Suprapubic skin (tissue), 4 donors: ENCODE measurements at regions not wholly inside any gene's neighbourhood (a gene's known extent, or its start where the extent isn't known, plus 50 kb on each side); places are given as distances from the start of the nearest gene placed in this dataset.

Experiments
- EP300 ChIP-seq: sonication (generic); formaldehyde crosslinking; IDR thresholded peaks from one replicate; pipeline ENCODE4 v1.6.1; 2017; ENCODE audit warnings: antibody characterized with exemption
- POLR2A ChIP-seq, 2 donors: fragments of 450-650 bp; IDR thresholded peaks; one replicate each; pipeline ENCODE4 v1.6.1; 2017; ENCODE audit warnings: antibody characterized with exemption in 2 of 2, mild to moderate bottlenecking in 2 of 2, moderate library complexity in 2 of 2
- POLR2AphosphoS5 ChIP-seq, 3 donors: sonication (generic); formaldehyde crosslinking; IDR thresholded peaks; one replicate each; pipeline ENCODE4 v1.6.1; 2017; ENCODE audit warnings: antibody characterized with exemption in 3 of 3
- TF ChIP-seq, protein P1 (sequence below), 2 donors: fragments of 200-600 bp in 1 of 2; fragments of 450-650 bp in 1 of 2; sonication (generic) in 1 of 2; IDR thresholded peaks; one replicate each; pipeline ENCODE4 v1.5.1; 2016 to 2019; ENCODE audit warnings: antibody characterized with exemption in 2 of 2, mild to moderate bottlenecking in 1 of 2, moderate library complexity in 1 of 2

DNA sequence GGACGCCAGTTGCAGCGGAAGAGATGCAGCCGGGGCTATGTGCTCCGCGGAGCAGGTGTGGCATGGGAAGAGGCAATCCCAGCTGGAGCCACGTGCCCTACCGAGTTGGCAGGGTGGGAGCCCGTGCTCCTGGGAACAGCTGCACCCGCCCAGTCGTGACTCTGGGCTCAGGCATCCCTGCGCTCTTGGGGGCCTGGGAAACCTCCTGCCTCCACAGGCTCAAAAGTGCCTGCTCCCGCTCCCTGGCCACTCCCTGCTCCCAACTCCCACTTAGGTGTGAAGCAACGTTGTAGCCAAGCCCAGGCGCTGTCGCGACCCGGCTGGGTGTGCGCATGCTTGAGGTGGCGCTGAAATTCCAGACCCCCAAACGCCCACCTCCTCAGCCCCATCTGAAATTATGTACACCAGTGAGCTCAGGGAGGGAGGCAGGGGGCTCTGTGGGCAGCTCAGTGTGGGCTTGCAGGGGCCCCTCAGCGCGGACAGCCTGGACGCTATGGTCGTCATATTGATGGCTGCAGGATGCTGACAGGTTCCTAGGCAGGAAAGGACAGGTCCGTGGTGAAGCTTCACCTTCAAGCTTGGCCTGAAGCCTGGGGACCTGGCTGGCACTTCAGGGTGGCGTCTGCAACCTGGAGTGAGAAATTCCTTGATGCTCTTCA lies 429.9 kb downstream of the SLITRK1 start:
- TF ChIP-seq, protein P1, sequence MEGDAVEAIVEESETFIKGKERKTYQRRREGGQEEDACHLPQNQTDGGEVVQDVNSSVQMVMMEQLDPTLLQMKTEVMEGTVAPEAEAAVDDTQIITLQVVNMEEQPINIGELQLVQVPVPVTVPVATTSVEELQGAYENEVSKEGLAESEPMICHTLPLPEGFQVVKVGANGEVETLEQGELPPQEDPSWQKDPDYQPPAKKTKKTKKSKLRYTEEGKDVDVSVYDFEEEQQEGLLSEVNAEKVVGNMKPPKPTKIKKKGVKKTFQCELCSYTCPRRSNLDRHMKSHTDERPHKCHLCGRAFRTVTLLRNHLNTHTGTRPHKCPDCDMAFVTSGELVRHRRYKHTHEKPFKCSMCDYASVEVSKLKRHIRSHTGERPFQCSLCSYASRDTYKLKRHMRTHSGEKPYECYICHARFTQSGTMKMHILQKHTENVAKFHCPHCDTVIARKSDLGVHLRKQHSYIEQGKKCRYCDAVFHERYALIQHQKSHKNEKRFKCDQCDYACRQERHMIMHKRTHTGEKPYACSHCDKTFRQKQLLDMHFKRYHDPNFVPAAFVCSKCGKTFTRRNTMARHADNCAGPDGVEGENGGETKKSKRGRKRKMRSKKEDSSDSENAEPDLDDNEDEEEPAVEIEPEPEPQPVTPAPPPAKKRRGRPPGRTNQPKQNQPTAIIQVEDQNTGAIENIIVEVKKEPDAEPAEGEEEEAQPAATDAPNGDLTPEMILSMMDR (IDR thresholded peaks at IDR 0.05): no peak
- no peak for TF ChIP-seq POLR2AphosphoS5 (IDR thresholded peaks at IDR 0.05)
- TF ChIP-seq POLR2A (IDR thresholded peaks at IDR 0.05): no peak
- TF ChIP-seq EP300: no peak
